Endodermal cell (in vitro differentiated cells): ENCODE measurements at regions not wholly inside any gene's neighbourhood (a gene's known extent, or its start where the extent isn't known, plus 50 kb on each side); places are given as distances from the start of the nearest gene placed in this dataset.
A peak's percentile ranks its signal among the peaks of the same experiment; 100 is the strongest.

ENCODE experiments used
- DNase-seq: peaks from one replicate; pipeline ENCODE4 v3.0.0-alpha.2; 2017
- H3K27ac ChIP-seq: 2 replicates; pipeline ENCODE4 v1.5.1; 2013; ENCODE audit warnings: mild to moderate bottlenecking, low read depth, low read length, moderate library complexity
- H3K27me3 ChIP-seq: 2 replicates; pipeline ENCODE4 v1.6.1; 2013; ENCODE audit warnings: mild to moderate bottlenecking, low read length, moderate library complexity; ENCODE audit not compliant: insufficient read depth, control insufficient read depth, poor library complexity, severe bottlenecking
- H3K36me3 ChIP-seq: 2 replicates; pipeline ENCODE4 v1.7.0; 2013; ENCODE audit warnings: mild to moderate bottlenecking, low read length, moderate library complexity; ENCODE audit not compliant: control insufficient read depth, insufficient read depth
- H3K4me1 ChIP-seq: one replicate; pipeline ENCODE4 v1.7.0; 2013; ENCODE audit warnings: low read length; ENCODE audit not compliant: control insufficient read depth, insufficient read depth
- H3K4me3 ChIP-seq: 2 replicates; pipeline ENCODE4 v1.5.1; 2013; ENCODE audit warnings: mild to moderate bottlenecking, low read length, moderate library complexity
- H3K9ac ChIP-seq: 2 replicates; pipeline ENCODE4 v1.6.1; 2013; ENCODE audit warnings: mild to moderate bottlenecking, low read length, moderate library complexity; ENCODE audit not compliant: poor library complexity, severe bottlenecking; ENCODE audit errors: extremely low read depth
- H3K9me3 ChIP-seq: 2 replicates; pipeline ENCODE4 v1.6.1; 2013; ENCODE audit warnings: mild to moderate bottlenecking, low read length, moderate library complexity; ENCODE audit not compliant: control insufficient read depth
- H3K27ac Mint-ChIP-seq: 2 replicates; pipeline ENCODE4 v1.8.0; 2020; ENCODE audit warnings: mixed read lengths
- H3K27me3 Mint-ChIP-seq: 2 replicates; pipeline ENCODE4 v1.8.0; 2021; ENCODE audit warnings: mild to moderate bottlenecking, mixed read lengths; ENCODE audit not compliant: insufficient read depth
- H3K36me3 Mint-ChIP-seq: 2 replicates; pipeline ENCODE4 v1.8.0; 2020; ENCODE audit warnings: low read depth, mixed read lengths
- H3K4me1 Mint-ChIP-seq: 2 replicates; pipeline ENCODE4 v1.8.0; 2020; ENCODE audit warnings: mixed read lengths
- H3K4me3 Mint-ChIP-seq: 2 replicates; pipeline ENCODE4 v1.8.0; 2020; ENCODE audit warnings: mild to moderate bottlenecking, moderate library complexity, mixed read lengths
- H3K9me3 Mint-ChIP-seq: 2 replicates; pipeline ENCODE4 v1.8.0; 2020; ENCODE audit warnings: mild to moderate bottlenecking, mixed read lengths
- CTCF ChIP-seq: fragments of 200-600 bp; sonication (generic); conservative IDR thresholded peaks from 2 replicates; pipeline ENCODE4 v1.5.0; 2021; ENCODE audit warnings: antibody characterized with exemption, mild to moderate bottlenecking
- WGBS, 2 experiments: methylation state at CpG; one replicate each; pipeline versions ENCODE4 v1.1.5 to v1.1.7; 2013; ENCODE audit warnings: missing lambda C conversion rate in 2 of 2, mixed read lengths in 1 of 2; ENCODE audit not compliant: insufficient coverage in 1 of 2, insufficient read length in 1 of 2; 5-methylcytosine and 5-hydroxymethylcytosine counted together

GRCh38 chr3:107966276-107966675 is 124.6 kb downstream of the CD47 start:
- Mint-ChIP-seq H3K4me1 (peaks cover 20% of the 10 kb centered on the region), H3K27me3 (peaks cover 55% of the 10 kb centered on the region), H3K9me3 (no peaks in the 10 kb centered on the region), H3K27ac (no peak overlapping the region), H3K36me3 (no peaks in the 10 kb centered on the region), H3K4me3 (no peak overlapping the region)
- Histone ChIP-seq H3K4me1 (peaks cover 3% of the 10 kb centered on the region), H3K9ac (no peak overlapping the region), H3K9me3 (no peaks in the 10 kb centered on the region), H3K27ac (peak overlapping the region; percentile 80), H3K27me3 (peaks cover 34% of the 10 kb centered on the region), H3K4me3 (no peak overlapping the region), H3K36me3 (no peaks in the 10 kb centered on the region)
- no peak for TF ChIP-seq CTCF
- no peak for DNase-seq
- WGBS, 2 experiments: 80% methylated on average over 5 of the region's 5 CpGs; no CpG with 5 or more reads in 1 of the 2 experiments

- Histone ChIP-seq H3K9me3 (no peaks in the 10 kb centered on the region), H3K27ac (peak overlapping the region; percentile 80), H3K27me3 (peaks cover 28% of the 10 kb centered on the region), H3K4me3 (no peak overlapping the region), H3K9ac (no peak overlapping the region), H3K4me1 (peaks cover 3% of the 10 kb centered on the region), H3K36me3 (no peaks in the 10 kb centered on the region)
- DNase-seq: no peak
- Mint-ChIP-seq H3K36me3 (no peaks in the 10 kb centered on the region), H3K9me3 (no peaks in the 10 kb centered on the region), H3K27ac (no peak overlapping the region), H3K27me3 (peaks cover 55% of the 10 kb centered on the region), H3K4me1 (peaks cover 20% of the 10 kb centered on the region), H3K4me3 (no peak overlapping the region)
- 83 to 86% methylated on average over 3 to 5 of the region's 5 CpGs for WGBS, 2 experiments
- TF ChIP-seq CTCF: no peak
These were observed 125.6 kb downstream of the CD47 start for GRCh38 chr3:107965136-107965655.

- peaks cover 48% of the 10 kb centered on the region for H3K27me3 Mint-ChIP-seq
- peaks cover 23% of the 10 kb centered on the region for H3K27me3 ChIP-seq
These were observed 127.2 kb downstream of the CD47 start for GRCh38 chr3:107963581-107963980.

More at GRCh38 chr3:107963581-107963980, 127.2 kb downstream of the CD47 start:
- no peaks in the 10 kb centered on the region for H3K36me3 ChIP-seq
- Mint-ChIP-seq H3K9me3 (no peaks in the 10 kb centered on the region), H3K36me3 (no peaks in the 10 kb centered on the region), H3K4me1 (peaks cover 23% of the 10 kb centered on the region), H3K27ac (no peak overlapping the region), H3K4me3 (no peak overlapping the region)
- H3K9ac ChIP-seq: no peak overlapping the region
- no peaks in the 10 kb centered on the region for H3K9me3 ChIP-seq
- 79% methylated on average over 1 of the region's 1 CpG; no CpG with 5 or more reads in 1 of the 2 experiments for WGBS, 2 experiments
- DNase-seq: no peak
- peaks cover 3% of the 10 kb centered on the region for H3K4me1 ChIP-seq
- H3K4me3 ChIP-seq: no peak overlapping the region
- no peak overlapping the region for H3K27ac ChIP-seq
- TF ChIP-seq CTCF: no peak
